Fibroblast of lung (primary cell): ENCODE measurements at regions not wholly inside any gene's neighbourhood (a gene's known extent, or its start where the extent isn't known, plus 50 kb on each side); places are given as distances from the start of the nearest gene placed in this dataset.

Experiments
- CTCF ChIP-seq, 2 donors: IDR thresholded peaks in 1 of 2; conservative IDR thresholded peaks in 1 of 2; 1 replicate in 1 of 2; 2 replicates in 1 of 2; pipeline ENCODE4 v1.5.1; 2011 to 2012; ENCODE audit warnings: low read length in 2 of 2, control low read depth in 1 of 2, inconsistent platforms in 1 of 2, low read depth in 1 of 2, mild to moderate bottlenecking in 1 of 2
- EZH2 ChIP-seq: IDR thresholded peaks from 2 replicates; pipeline ENCODE4 v1.5.1; 2012; ENCODE audit warnings: low read length, control low read depth, mild to moderate bottlenecking; ENCODE audit errors: missing control alignments

- TF ChIP-seq CTCF (conservative IDR thresholded peaks at IDR 0.05 in 1 of 2, IDR thresholded peaks at IDR 0.05 in 1 of 2; ENCODE audit: low read depth in 1 of 2, low read length in 2 of 2) (no peak), EZH2 (no peak)
Measured at GRCh38 chr6:21734204-21734603, 140.7 kb downstream of the SOX4 start.
